Effector memory CD8-positive, alpha-beta T cell (primary cell): ENCODE measurements at regions not wholly inside any gene's neighbourhood (a gene's known extent, or its start where the extent isn't known, plus 50 kb on each side); places are given as distances from the start of the nearest gene placed in this dataset.
"Not testable (repeated sequence)": the region's sequence is repeated elsewhere in the genome, so short reads cannot be mapped to it uniquely, and the experiment has no call there.

ENCODE experiments used
- ATAC-seq: fragments of 150-1000 bp; cut with Tn5 transposase; replicated peaks from 2 replicates; pipeline ENCODE4 v1.10.0; 2021; ENCODE audit warnings: mild to moderate bottlenecking, moderate library complexity
- DNase-seq, 3 experiments: peaks; one replicate each; pipeline ENCODE4 v3.0.0; 2021
- H3K27ac Mint-ChIP-seq, 2 donors: one replicate each; pipeline ENCODE4 v1.8.0; 2022; ENCODE audit warnings: mild to moderate bottlenecking in 2 of 2, mixed read lengths in 2 of 2, moderate library complexity in 2 of 2
- H3K27me3 Mint-ChIP-seq, 2 donors: one replicate each; pipeline ENCODE4 v1.8.0; 2022; ENCODE audit warnings: mixed read lengths in 2 of 2
- H3K36me3 Mint-ChIP-seq: one replicate; pipeline ENCODE4 v1.8.0; 2022; ENCODE audit warnings: mild to moderate bottlenecking, moderate library complexity, mixed read lengths; ENCODE audit not compliant: insufficient read depth
- H3K4me1 Mint-ChIP-seq, 2 donors: one replicate each; pipeline ENCODE4 v1.8.0; 2022; ENCODE audit warnings: low read depth in 2 of 2, mixed read lengths in 2 of 2
- H3K4me3 Mint-ChIP-seq, 2 donors: one replicate each; pipeline ENCODE4 v1.8.0; 2022; ENCODE audit warnings: mild to moderate bottlenecking in 2 of 2, mixed read lengths in 2 of 2, moderate library complexity in 2 of 2
- H3K9me3 Mint-ChIP-seq, 2 donors: one replicate each; pipeline ENCODE4 v1.8.0; 2022; ENCODE audit warnings: mixed read lengths in 2 of 2

DNA sequence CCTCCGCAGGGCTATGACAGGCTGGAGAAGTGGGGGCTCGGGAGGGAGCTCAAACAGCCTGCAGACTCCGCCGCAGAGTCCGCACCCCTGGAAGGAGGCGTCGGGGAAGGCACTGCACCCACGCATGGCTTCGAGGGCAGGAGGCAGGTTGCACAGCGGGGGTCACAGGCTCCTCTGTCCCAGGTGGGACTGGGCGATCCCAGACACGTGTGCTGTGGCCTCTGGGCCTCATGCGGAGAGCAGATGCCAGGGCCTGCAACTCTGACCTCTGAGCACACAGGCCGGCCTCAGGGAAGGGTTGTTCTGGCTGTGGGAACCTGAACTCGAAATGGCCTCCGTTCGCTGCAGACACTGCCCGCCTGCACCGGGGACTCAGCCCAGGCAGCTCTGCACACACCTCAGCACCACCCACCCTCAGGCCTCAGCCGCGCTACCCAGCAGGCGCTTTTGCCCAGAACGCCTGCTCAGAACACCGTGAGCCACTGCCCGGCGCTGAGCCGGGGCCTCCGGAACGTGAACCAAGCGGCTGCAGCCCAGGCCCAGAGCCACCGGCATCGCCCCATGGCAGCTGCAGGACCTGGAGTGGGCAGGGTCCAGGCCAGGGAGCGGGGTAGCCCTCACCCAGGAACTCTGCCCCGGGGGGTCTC lies 71.8 kb upstream of the ADGRA1 start:
- H3K9me3 Mint-ChIP-seq = no peaks in the 10 kb centered on the region
- H3K36me3 Mint-ChIP-seq = peaks cover 3% of the 10 kb centered on the region
- H3K4me3 Mint-ChIP-seq = no peak overlapping the region
- ATAC-seq (no peak), DNase-seq (no peak)
- H3K27ac Mint-ChIP-seq = no peak overlapping the region
- H3K4me1 Mint-ChIP-seq = no peaks in the 10 kb centered on the region
- H3K27me3 Mint-ChIP-seq = no peaks in the 10 kb centered on the region

GRCh38 chr10:133015321-133015720 lies 72.4 kb upstream of the ADGRA1 start:
- Mint-ChIP-seq H3K4me3 (no peak overlapping the region), H3K36me3 (peaks cover 3% of the 10 kb centered on the region), H3K4me1 (no peaks in the 10 kb centered on the region), H3K27me3 (no peaks in the 10 kb centered on the region), H3K27ac (no peak overlapping the region), H3K9me3 (no peaks in the 10 kb centered on the region)
- ATAC-seq (no peak), DNase-seq (no peak)

DNA sequence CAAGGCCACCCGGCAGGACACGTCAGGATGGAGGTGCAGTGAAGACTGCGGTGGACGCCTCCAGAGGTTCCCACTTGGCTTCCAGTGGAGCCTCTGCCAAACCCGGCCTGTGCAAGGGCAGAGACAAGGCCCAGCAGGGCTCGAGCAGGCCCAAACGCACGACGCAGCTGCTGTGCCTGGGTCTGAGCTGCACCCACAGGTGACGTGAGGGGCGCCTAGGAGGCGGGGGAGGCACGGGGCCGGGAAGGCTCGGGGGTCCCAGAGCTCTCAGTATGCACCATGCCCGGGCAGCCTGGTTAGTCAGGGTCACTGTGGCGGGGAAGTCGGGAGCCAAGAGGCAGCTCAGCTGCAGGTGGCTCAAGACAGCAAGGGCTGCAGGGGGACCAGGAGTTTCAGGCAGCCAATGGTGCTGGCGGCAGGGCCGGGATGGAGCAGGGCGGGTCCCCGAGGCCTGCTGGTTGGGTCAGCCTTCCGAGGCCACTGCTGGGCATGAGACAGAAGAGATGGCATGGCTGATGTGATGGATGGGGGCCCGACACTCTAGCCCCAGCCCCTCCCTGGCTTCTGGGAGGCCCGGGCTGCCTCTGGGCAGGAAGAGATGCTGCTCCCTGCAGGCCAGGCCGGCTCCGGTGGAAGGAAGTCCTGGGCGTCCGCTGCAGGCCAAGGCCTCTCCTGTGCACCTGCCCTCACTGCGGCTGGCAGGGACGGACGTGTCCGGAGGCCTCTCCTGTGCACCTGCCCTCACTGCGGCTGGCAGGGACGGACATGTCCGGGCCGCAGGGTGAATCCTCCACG lies 72.2 kb upstream of the CFAP46 start:
- DNase-seq (no peak), ATAC-seq (no peak)
- Mint-ChIP-seq H3K4me1 (no peaks in the 10 kb centered on the region), H3K27me3 (no peaks in the 10 kb centered on the region), H3K9me3 (no peaks in the 10 kb centered on the region), H3K4me3 (no peak overlapping the region), H3K27ac (no peak overlapping the region), H3K36me3 (peaks cover under 1% of the 10 kb centered on the region)

- H3K27ac Mint-ChIP-seq = peak overlapping the region in 1 of 2 donors; percentile 11
- no peaks in the 10 kb centered on the region for H3K9me3 Mint-ChIP-seq
- H3K27me3 Mint-ChIP-seq = no peaks in the 10 kb centered on the region
- H3K36me3 Mint-ChIP-seq = no peaks in the 10 kb centered on the region
- no peaks in the 10 kb centered on the region for H3K4me1 Mint-ChIP-seq
- no peak overlapping the region for H3K4me3 Mint-ChIP-seq
- no peak for ATAC-seq
- no peak for DNase-seq
Observed at GRCh38 chr10:133013463-133013862, 71.1 kb upstream of the CFAP46 start.

DNA sequence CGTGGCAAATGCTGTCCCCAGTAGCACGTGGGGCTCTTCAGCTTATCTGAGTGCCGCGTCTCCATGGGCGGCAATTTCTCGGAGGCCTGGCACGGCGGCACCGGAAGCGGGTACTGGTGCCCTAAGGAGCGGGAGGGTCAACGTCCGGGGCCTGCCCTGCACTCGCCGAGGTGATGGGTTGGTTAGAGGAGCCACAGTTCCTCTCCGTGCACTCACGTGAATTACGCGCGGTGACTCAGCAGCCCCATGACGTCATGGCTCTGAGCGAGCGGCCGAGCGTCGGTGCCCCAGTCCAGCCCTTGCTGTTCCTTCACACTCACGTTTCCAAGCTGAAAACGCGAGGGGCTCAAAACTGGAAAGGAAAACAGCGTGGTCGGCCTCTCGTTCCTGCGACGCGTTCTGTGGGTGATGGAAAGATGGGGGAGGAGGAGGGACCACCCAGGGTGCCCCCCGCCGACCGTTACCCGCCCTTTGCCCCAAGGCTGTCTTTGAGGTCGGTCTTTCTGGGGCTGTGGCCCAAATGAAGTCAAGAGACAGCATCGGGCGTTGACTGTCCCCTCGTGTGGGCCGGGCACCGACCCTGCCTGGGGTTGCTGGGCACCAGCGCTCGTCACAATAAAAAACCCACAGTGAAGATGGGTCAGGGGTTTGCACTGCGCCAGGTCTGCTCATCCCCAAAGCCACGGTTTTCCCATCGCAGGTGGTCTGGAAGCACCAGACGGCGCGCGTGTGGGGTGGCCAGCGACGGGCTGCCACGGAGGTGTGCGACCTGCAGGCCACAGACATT lies 70.4 kb upstream of the CFAP46 start:
- H3K4me1 Mint-ChIP-seq = no peaks in the 10 kb centered on the region
- no peak overlapping the region for H3K4me3 Mint-ChIP-seq
- DNase-seq (no peak), ATAC-seq (no peak)
- no peaks in the 10 kb centered on the region for H3K27me3 Mint-ChIP-seq
- H3K36me3 Mint-ChIP-seq = no peaks in the 10 kb centered on the region
- peak overlapping the region in 1 of 2 donors; percentile 11 for H3K27ac Mint-ChIP-seq
- no peaks in the 10 kb centered on the region for H3K9me3 Mint-ChIP-seq

- ATAC-seq (no peak), DNase-seq (no peak)
- Mint-ChIP-seq H3K27me3 (no peaks in the 10 kb centered on the region), H3K4me3 (no peak overlapping the region), H3K36me3 (no peaks in the 10 kb centered on the region), H3K4me1 (no peaks in the 10 kb centered on the region), H3K9me3 (no peaks in the 10 kb centered on the region), H3K27ac (no peak overlapping the region)
Observed at GRCh38 chr10:133011882-133012281, 69.5 kb upstream of the CFAP46 start.

- not testable (repeated sequence) for H3K4me1 Mint-ChIP-seq, H3K4me3 Mint-ChIP-seq, H3K27me3 Mint-ChIP-seq, H3K27ac Mint-ChIP-seq, H3K9me3 Mint-ChIP-seq, ATAC-seq, DNase-seq, H3K36me3 Mint-ChIP-seq
Observed at GRCh38 chr10:133011393-133011792, 69.0 kb upstream of the CFAP46 start.

- not testable (repeated sequence) for H3K4me1 Mint-ChIP-seq, H3K4me3 Mint-ChIP-seq, DNase-seq, H3K27me3 Mint-ChIP-seq, ATAC-seq, H3K9me3 Mint-ChIP-seq, H3K36me3 Mint-ChIP-seq, H3K27ac Mint-ChIP-seq
Observed at GRCh38 chr10:133010843-133011179, 68.4 kb upstream of the CFAP46 start.

DNA sequence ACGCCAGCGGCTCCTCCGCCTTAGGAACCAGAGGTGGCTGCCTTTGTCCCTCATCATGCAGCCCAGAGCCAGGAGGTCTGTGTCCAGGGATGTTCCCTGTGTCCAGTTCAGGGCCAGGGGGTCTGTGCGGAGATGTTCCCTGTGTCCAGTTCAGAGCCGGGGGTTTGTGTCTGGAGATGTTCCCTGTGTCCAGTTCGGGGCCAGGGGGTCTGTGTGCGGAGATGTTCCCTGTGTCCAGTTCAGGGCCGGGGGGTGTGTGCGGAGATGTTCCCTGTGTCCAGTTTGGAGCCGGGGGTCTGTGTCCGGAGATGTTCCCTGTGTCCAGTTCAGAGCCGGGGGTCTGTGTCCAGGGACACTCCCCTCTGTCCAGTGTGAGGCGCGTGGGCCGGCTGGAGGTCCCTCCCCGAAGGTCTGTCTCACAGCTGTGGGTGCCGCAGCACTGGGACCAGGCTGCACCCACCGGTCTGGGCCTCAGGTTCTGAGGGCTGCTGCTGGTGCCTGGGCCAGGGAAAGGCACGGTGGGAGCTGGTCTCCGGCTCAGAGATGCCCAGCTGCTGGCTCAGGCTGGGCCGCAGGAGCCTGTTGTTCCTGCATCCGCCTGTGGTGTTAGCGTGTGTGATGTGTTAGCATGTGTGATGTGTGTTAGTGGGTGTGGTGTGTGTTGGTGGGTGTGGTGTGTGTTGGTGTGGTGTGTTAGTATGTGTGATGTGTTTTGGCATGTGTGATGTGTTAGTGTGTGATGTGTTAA lies 67.9 kb upstream of the CFAP46 start:
- Mint-ChIP-seq H3K27me3 (no peaks in the 10 kb centered on the region), H3K36me3 (no peaks in the 10 kb centered on the region), H3K9me3 (no peaks in the 10 kb centered on the region), H3K4me3 (no peak overlapping the region), H3K27ac (no peak overlapping the region), H3K4me1 (no peaks in the 10 kb centered on the region)
- ATAC-seq (no peak), DNase-seq (no peak)

DNA sequence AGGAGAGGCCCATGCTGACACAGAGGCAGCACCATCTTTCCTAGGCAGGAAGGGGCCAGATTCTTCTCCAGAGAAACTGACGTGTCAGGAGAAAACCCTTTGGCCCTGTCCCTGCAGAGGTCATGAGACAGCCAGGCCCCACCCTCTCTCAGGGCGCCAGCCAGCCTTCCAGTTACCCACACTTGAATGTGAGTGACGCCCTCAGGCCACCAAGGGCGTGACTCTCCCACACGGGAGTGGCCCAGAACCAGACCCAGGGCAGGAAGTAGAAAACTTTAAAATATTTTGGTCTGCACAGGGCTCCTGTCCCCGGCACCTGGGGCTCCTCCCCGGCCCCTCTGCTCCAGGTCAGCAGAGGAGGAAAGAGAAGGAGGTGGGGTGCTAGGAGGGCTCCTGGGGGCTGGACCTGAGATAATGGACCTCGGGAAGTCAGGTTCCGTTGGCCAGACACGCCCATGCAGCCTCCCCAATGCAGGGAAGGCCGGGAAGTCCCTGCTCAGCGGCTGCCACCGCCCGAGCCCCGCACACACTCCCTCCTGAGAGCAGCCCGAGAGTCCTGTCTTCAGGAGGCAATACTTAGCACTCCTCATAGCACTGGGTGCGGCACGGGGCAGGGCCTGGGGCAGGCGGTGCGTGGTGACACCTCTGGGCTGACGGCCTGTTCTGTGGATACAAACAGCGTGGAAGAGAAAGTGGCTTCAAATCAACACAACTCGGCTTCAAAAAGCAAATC lies 67.0 kb upstream of the CFAP46 start:
- peak; percentile 56 for ATAC-seq
- Mint-ChIP-seq H3K9me3 (no peaks in the 10 kb centered on the region), H3K27ac (no peak overlapping the region), H3K27me3 (no peaks in the 10 kb centered on the region), H3K4me3 (no peak overlapping the region), H3K4me1 (no peaks in the 10 kb centered on the region), H3K36me3 (no peaks in the 10 kb centered on the region)
- no peak for DNase-seq

- ATAC-seq = no peak
- Mint-ChIP-seq H3K4me1 (no peaks in the 10 kb centered on the region), H3K27me3 (peaks cover 0 to under 1% of the 10 kb centered on the region in 2 donors), H3K36me3 (no peaks in the 10 kb centered on the region), H3K27ac (no peak overlapping the region), H3K4me3 (no peak overlapping the region), H3K9me3 (no peaks in the 10 kb centered on the region)
- DNase-seq = no peak
Observed at GRCh38 chr10:133008736-133009135, 66.4 kb upstream of the CFAP46 start.

DNA sequence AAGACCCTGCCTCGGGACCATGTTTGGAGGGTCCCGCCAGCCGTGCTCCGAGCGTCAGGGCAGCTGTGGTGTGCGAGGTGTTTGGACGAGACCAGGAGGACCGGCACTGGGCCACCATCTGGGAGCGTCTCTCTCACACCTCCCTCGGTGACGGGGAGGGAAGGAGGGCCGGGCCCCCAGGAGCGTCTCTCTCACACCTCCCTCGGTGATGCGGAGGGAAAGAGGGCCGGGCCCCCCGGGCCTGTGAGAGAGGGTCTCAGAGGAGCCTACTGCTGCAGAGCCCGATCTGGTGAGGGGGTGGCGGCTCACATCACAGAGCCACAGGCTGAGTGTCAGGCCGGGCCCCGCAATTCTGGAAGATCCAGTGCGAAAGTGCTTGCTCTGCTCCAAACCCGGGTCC lies 65.8 kb upstream of the CFAP46 start:
- Mint-ChIP-seq H3K4me3 (no peak overlapping the region), H3K27me3 (peaks cover 0 to 5% of the 10 kb centered on the region in 2 donors), H3K27ac (no peak overlapping the region), H3K36me3 (no peaks in the 10 kb centered on the region), H3K9me3 (no peaks in the 10 kb centered on the region), H3K4me1 (no peaks in the 10 kb centered on the region)
- DNase-seq (no peak), ATAC-seq (no peak)

- no peak overlapping the region for H3K27ac Mint-ChIP-seq
- no peaks in the 10 kb centered on the region for H3K9me3 Mint-ChIP-seq
- H3K4me1 Mint-ChIP-seq = no peaks in the 10 kb centered on the region
- no peak for ATAC-seq
- no peaks in the 10 kb centered on the region for H3K36me3 Mint-ChIP-seq
- no peak for DNase-seq
- H3K27me3 Mint-ChIP-seq = peaks cover 4 to 13% of the 10 kb centered on the region in 2 donors
- H3K4me3 Mint-ChIP-seq = no peak overlapping the region
Observed at GRCh38 chr10:133007360-133007858, 65.0 kb upstream of the CFAP46 start.
